ENCODE measurements at regions not wholly inside any gene's neighbourhood (a gene's known extent, or its start where the extent isn't known, plus 50 kb on each side); places are given as distances from the start of the nearest gene placed in this dataset.

- no peaks in the 10 kb centered on the region for H3K27me3 ChIP-seq (ENCODE audit: control insufficient read depth in 2 of 2, insufficient read depth in 2 of 2, low read length in 2 of 2)
- no peaks in the 10 kb centered on the region for H3K4me1 ChIP-seq (ENCODE audit: control insufficient read depth in 2 of 2, insufficient read depth in 2 of 2, low read length in 2 of 2)
These were observed 176.6 kb downstream of the GALC start for GRCh38 chr14:87816416-87816815.

GRCh38 chr14:87815121-87815520 is 177.9 kb downstream of the GALC start:
- Histone ChIP-seq H3K4me1 (ENCODE audit: control insufficient read depth in 2 of 2, insufficient read depth in 2 of 2, low read length in 2 of 2) (no peaks in the 10 kb centered on the region), H3K9ac (ENCODE audit: low read depth in 1 of 2, low read length in 2 of 2) (no peak overlapping the region), H3K27ac (ENCODE audit: low read depth in 2 of 2, low read length in 2 of 2) (no peak overlapping the region), H3K36me3 (ENCODE audit: control insufficient read depth in 2 of 2, insufficient read depth in 2 of 2, low read length in 2 of 2) (no peaks in the 10 kb centered on the region), H3K4me3 (ENCODE audit: low read length in 2 of 2) (no peak overlapping the region), H3K27me3 (ENCODE audit: control insufficient read depth in 2 of 2, insufficient read depth in 2 of 2, low read length in 2 of 2) (no peaks in the 10 kb centered on the region), H3K9me3 (ENCODE audit: control insufficient read depth in 2 of 2, low read length in 2 of 2) (no peaks in the 10 kb centered on the region)

More at GRCh38 chr14:87816416-87816815, 176.6 kb downstream of the GALC start:
- no peaks in the 10 kb centered on the region for H3K36me3 ChIP-seq (ENCODE audit: control insufficient read depth in 2 of 2, insufficient read depth in 2 of 2, low read length in 2 of 2)
- no peak overlapping the region for H3K9ac ChIP-seq (ENCODE audit: low read depth in 1 of 2, low read length in 2 of 2)
- no peaks in the 10 kb centered on the region for H3K9me3 ChIP-seq (ENCODE audit: control insufficient read depth in 2 of 2, low read length in 2 of 2)
- H3K27ac ChIP-seq (ENCODE audit: low read depth in 2 of 2, low read length in 2 of 2): no peak overlapping the region
- no peak overlapping the region for H3K4me3 ChIP-seq (ENCODE audit: low read length in 2 of 2)

- no peaks in the 10 kb centered on the region for H3K36me3 ChIP-seq (ENCODE audit: control insufficient read depth in 2 of 2, insufficient read depth in 2 of 2, low read length in 2 of 2)
- H3K27me3 ChIP-seq (ENCODE audit: control insufficient read depth in 2 of 2, insufficient read depth in 2 of 2, low read length in 2 of 2): no peaks in the 10 kb centered on the region
- no peak overlapping the region for H3K4me3 ChIP-seq (ENCODE audit: low read length in 2 of 2)
- no peak overlapping the region for H3K27ac ChIP-seq (ENCODE audit: low read depth in 2 of 2, low read length in 2 of 2)
- no peaks in the 10 kb centered on the region for H3K9me3 ChIP-seq (ENCODE audit: control insufficient read depth in 2 of 2, low read length in 2 of 2)
- no peaks in the 10 kb centered on the region for H3K4me1 ChIP-seq (ENCODE audit: control insufficient read depth in 2 of 2, insufficient read depth in 2 of 2, low read length in 2 of 2)
- no peak overlapping the region for H3K9ac ChIP-seq (ENCODE audit: low read depth in 1 of 2, low read length in 2 of 2)
These were observed 179.3 kb downstream of the GALC start for GRCh38 chr14:87813686-87814085.

DNA sequence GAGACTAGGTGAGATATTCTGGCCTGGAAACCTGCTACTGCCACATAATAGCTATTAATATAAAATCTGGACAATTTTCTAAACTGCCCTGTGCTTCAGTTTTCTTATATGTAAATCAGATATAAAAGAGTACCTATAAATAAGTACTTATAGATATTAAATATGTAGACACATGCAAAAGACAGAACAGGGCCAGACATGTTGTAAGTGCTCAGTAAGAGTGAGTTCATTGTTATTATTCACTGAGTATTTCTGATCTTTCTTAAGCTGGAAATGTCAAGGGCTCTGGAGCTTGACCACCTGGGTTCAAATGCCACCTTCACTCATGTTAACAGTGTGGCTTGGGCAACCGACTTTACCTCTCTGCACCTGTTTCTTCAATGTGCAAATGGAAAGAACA is 179.8 kb downstream of the GALC start:
- no peak overlapping the region for H3K27ac ChIP-seq (ENCODE audit: low read depth in 2 of 2, low read length in 2 of 2)
- H3K4me1 ChIP-seq (ENCODE audit: control insufficient read depth in 2 of 2, insufficient read depth in 2 of 2, low read length in 2 of 2): no peaks in the 10 kb centered on the region
- no peak overlapping the region for H3K9ac ChIP-seq (ENCODE audit: low read depth in 1 of 2, low read length in 2 of 2)
- H3K4me3 ChIP-seq (ENCODE audit: low read length in 2 of 2): no peak overlapping the region
- no peaks in the 10 kb centered on the region for H3K9me3 ChIP-seq (ENCODE audit: control insufficient read depth in 2 of 2, low read length in 2 of 2)
- H3K27me3 ChIP-seq (ENCODE audit: control insufficient read depth in 2 of 2, insufficient read depth in 2 of 2, low read length in 2 of 2): no peaks in the 10 kb centered on the region
- no peaks in the 10 kb centered on the region for H3K36me3 ChIP-seq (ENCODE audit: control insufficient read depth in 2 of 2, insufficient read depth in 2 of 2, low read length in 2 of 2)

DNA sequence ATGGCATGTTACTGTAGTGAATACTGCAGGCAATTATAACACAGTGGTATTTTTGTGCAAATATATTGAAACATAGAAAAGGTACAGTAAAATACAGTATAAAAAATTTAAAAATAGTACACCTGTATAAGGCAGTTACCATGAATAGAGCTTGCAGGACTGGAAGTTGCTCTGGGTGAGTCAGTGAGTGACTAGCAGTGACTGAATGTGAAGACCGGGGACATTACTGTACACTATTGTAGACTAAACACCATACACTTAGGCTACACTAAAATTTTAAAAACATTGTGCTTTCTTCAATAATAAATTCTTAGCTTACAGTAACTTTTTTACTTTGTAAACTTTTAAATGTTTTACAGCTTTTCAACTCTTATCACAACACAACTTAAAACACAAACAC is 181.7 kb downstream of the GALC start:
- Histone ChIP-seq H3K9ac (ENCODE audit: low read depth in 1 of 2, low read length in 2 of 2) (no peak overlapping the region), H3K36me3 (ENCODE audit: control insufficient read depth in 2 of 2, insufficient read depth in 2 of 2, low read length in 2 of 2) (no peaks in the 10 kb centered on the region), H3K4me3 (ENCODE audit: low read length in 2 of 2) (no peak overlapping the region), H3K27ac (ENCODE audit: low read depth in 2 of 2, low read length in 2 of 2) (no peak overlapping the region), H3K4me1 (ENCODE audit: control insufficient read depth in 2 of 2, insufficient read depth in 2 of 2, low read length in 2 of 2) (no peaks in the 10 kb centered on the region), H3K9me3 (ENCODE audit: control insufficient read depth in 2 of 2, low read length in 2 of 2) (no peaks in the 10 kb centered on the region), H3K27me3 (ENCODE audit: control insufficient read depth in 2 of 2, insufficient read depth in 2 of 2, low read length in 2 of 2) (no peaks in the 10 kb centered on the region)

DNA sequence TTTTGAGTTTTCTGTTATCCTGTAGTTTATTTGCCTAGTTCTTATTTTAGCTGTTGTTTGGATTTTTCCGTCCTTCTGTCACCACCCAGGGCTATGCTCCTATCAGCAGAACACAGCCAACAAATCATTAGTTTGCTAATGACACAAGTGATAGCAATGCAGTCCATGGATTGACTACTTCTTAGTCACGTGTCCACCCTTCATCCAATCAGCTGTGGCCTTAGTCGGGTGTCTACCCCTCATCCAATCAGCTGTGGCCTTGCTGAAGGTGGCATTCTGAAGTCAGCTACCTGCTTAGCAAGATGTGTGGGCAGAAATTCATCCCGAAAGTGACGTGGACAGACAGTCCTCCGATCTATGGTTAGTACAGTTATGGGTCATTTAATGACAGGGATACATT is 182.3 kb downstream of the GALC start:
- H3K27ac ChIP-seq (ENCODE audit: low read depth in 2 of 2, low read length in 2 of 2): no peak overlapping the region

DNA sequence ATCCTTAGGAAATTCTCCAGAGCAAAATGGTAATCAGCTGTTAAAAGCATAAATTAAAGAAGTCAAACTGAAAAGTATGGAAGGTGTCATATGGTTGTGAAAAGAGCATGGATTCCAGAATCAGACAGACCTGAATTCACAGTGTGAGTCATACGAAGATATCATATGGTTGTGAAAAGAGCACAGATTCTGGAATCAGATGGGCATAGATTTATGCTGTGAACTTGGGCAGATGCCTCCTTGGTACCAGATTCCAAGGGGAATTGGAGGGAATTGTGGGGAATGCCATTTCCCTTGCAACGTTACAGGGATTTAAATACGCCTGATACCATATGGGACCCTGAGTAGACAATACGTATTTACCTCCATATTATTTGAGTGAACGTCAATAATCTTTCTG is 183.7 kb downstream of the GALC start:
- Histone ChIP-seq H3K4me3 (ENCODE audit: low read length in 2 of 2) (no peak overlapping the region), H3K4me1 (ENCODE audit: control insufficient read depth in 2 of 2, insufficient read depth in 2 of 2, low read length in 2 of 2) (no peaks in the 10 kb centered on the region), H3K9ac (ENCODE audit: low read depth in 1 of 2, low read length in 2 of 2) (no peak overlapping the region), H3K36me3 (ENCODE audit: control insufficient read depth in 2 of 2, insufficient read depth in 2 of 2, low read length in 2 of 2) (no peaks in the 10 kb centered on the region), H3K27me3 (ENCODE audit: control insufficient read depth in 2 of 2, insufficient read depth in 2 of 2, low read length in 2 of 2) (no peaks in the 10 kb centered on the region), H3K27ac (ENCODE audit: low read depth in 2 of 2, low read length in 2 of 2) (no peak overlapping the region), H3K9me3 (ENCODE audit: control insufficient read depth in 2 of 2, low read length in 2 of 2) (no peaks in the 10 kb centered on the region)

More for the DNA sequence above, 182.3 kb downstream of the GALC start:
- no peaks in the 10 kb centered on the region for H3K36me3 ChIP-seq (ENCODE audit: control insufficient read depth in 2 of 2, insufficient read depth in 2 of 2, low read length in 2 of 2)
- no peaks in the 10 kb centered on the region for H3K4me1 ChIP-seq (ENCODE audit: control insufficient read depth in 2 of 2, insufficient read depth in 2 of 2, low read length in 2 of 2)
- no peaks in the 10 kb centered on the region for H3K27me3 ChIP-seq (ENCODE audit: control insufficient read depth in 2 of 2, insufficient read depth in 2 of 2, low read length in 2 of 2)
- no peak overlapping the region for H3K9ac ChIP-seq (ENCODE audit: low read depth in 1 of 2, low read length in 2 of 2)
- H3K4me3 ChIP-seq (ENCODE audit: low read length in 2 of 2): no peak overlapping the region
- H3K9me3 ChIP-seq (ENCODE audit: control insufficient read depth in 2 of 2, low read length in 2 of 2): no peaks in the 10 kb centered on the region

GRCh38 chr14:87805315-87805723 is 187.7 kb downstream of the GALC start:
- Histone ChIP-seq H3K4me1 (ENCODE audit: control insufficient read depth in 2 of 2, insufficient read depth in 2 of 2, low read length in 2 of 2) (no peaks in the 10 kb centered on the region), H3K9ac (ENCODE audit: low read depth in 1 of 2, low read length in 2 of 2) (no peak overlapping the region), H3K9me3 (ENCODE audit: control insufficient read depth in 2 of 2, low read length in 2 of 2) (no peaks in the 10 kb centered on the region), H3K36me3 (ENCODE audit: control insufficient read depth in 2 of 2, insufficient read depth in 2 of 2, low read length in 2 of 2) (no peaks in the 10 kb centered on the region), H3K27me3 (ENCODE audit: control insufficient read depth in 2 of 2, insufficient read depth in 2 of 2, low read length in 2 of 2) (no peaks in the 10 kb centered on the region), H3K4me3 (ENCODE audit: low read length in 2 of 2) (no peak overlapping the region), H3K27ac (ENCODE audit: low read depth in 2 of 2, low read length in 2 of 2) (no peak overlapping the region)

- no peak overlapping the region for H3K4me3 ChIP-seq (ENCODE audit: low read length in 2 of 2)
- no peaks in the 10 kb centered on the region for H3K4me1 ChIP-seq (ENCODE audit: control insufficient read depth in 2 of 2, insufficient read depth in 2 of 2, low read length in 2 of 2)
- no peak overlapping the region for H3K9ac ChIP-seq (ENCODE audit: low read depth in 1 of 2, low read length in 2 of 2)
- no peak overlapping the region for H3K27ac ChIP-seq (ENCODE audit: low read depth in 2 of 2, low read length in 2 of 2)
- no peaks in the 10 kb centered on the region for H3K36me3 ChIP-seq (ENCODE audit: control insufficient read depth in 2 of 2, insufficient read depth in 2 of 2, low read length in 2 of 2)
- H3K27me3 ChIP-seq (ENCODE audit: control insufficient read depth in 2 of 2, insufficient read depth in 2 of 2, low read length in 2 of 2): no peaks in the 10 kb centered on the region
- H3K9me3 ChIP-seq (ENCODE audit: control insufficient read depth in 2 of 2, low read length in 2 of 2): no peaks in the 10 kb centered on the region
These were observed 192.8 kb downstream of the GALC start for GRCh38 chr14:87800216-87800615.

GRCh38 chr14:87799400-87799799 is 193.6 kb downstream of the GALC start:
- Histone ChIP-seq H3K4me3 (ENCODE audit: low read length in 2 of 2) (no peak overlapping the region), H3K27ac (ENCODE audit: low read depth in 2 of 2, low read length in 2 of 2) (no peak overlapping the region), H3K4me1 (ENCODE audit: control insufficient read depth in 2 of 2, insufficient read depth in 2 of 2, low read length in 2 of 2) (no peaks in the 10 kb centered on the region), H3K9ac (ENCODE audit: low read depth in 1 of 2, low read length in 2 of 2) (no peak overlapping the region), H3K36me3 (ENCODE audit: control insufficient read depth in 2 of 2, insufficient read depth in 2 of 2, low read length in 2 of 2) (no peaks in the 10 kb centered on the region), H3K27me3 (ENCODE audit: control insufficient read depth in 2 of 2, insufficient read depth in 2 of 2, low read length in 2 of 2) (no peaks in the 10 kb centered on the region), H3K9me3 (ENCODE audit: control insufficient read depth in 2 of 2, low read length in 2 of 2) (no peaks in the 10 kb centered on the region)

GRCh38 chr14:87797001-87797400 is 196.0 kb downstream of the GALC start:
- no peaks in the 10 kb centered on the region for H3K9me3 ChIP-seq (ENCODE audit: control insufficient read depth in 2 of 2, low read length in 2 of 2)
- no peaks in the 10 kb centered on the region for H3K4me1 ChIP-seq (ENCODE audit: control insufficient read depth in 2 of 2, insufficient read depth in 2 of 2, low read length in 2 of 2)
- H3K27ac ChIP-seq (ENCODE audit: low read depth in 2 of 2, low read length in 2 of 2): no peak overlapping the region
- H3K27me3 ChIP-seq (ENCODE audit: control insufficient read depth in 2 of 2, insufficient read depth in 2 of 2, low read length in 2 of 2): no peaks in the 10 kb centered on the region
- H3K36me3 ChIP-seq (ENCODE audit: control insufficient read depth in 2 of 2, insufficient read depth in 2 of 2, low read length in 2 of 2): no peaks in the 10 kb centered on the region
- no peak overlapping the region for H3K9ac ChIP-seq (ENCODE audit: low read depth in 1 of 2, low read length in 2 of 2)
- H3K4me3 ChIP-seq (ENCODE audit: low read length in 2 of 2): no peak overlapping the region
